ENCODE measurements at regions not wholly inside any gene's neighbourhood (a gene's known extent, or its start where the extent isn't known, plus 50 kb on each side); places are given as distances from the start of the nearest gene placed in this dataset.

GRCh38 chr16:77033516-77033915 lies 157.5 kb upstream of the MON1B start:
- Histone ChIP-seq H3K4me2 (ENCODE audit: low read length) (no peak overlapping the region), H3K27ac (ENCODE audit: low read depth, low read length, poor library complexity, severe bottlenecking) (no peak overlapping the region), H3K9me3 (ENCODE audit: low read length) (no peaks in the 10 kb centered on the region), H4K20me1 (ENCODE audit: insufficient read depth, low read length) (no peaks in the 10 kb centered on the region), H3F3A (ENCODE audit: insufficient read depth, low read length) (no peaks in the 10 kb centered on the region), H3K27me3 (ENCODE audit: insufficient read depth, low read length) (no peaks in the 10 kb centered on the region; the same call in 1 of the 2 replicates), H3K4me1 (ENCODE audit: insufficient read depth, low read length, severe bottlenecking) (no peaks in the 10 kb centered on the region), H3K9ac (ENCODE audit: low read length) (no peak overlapping the region), H3K79me2 (ENCODE audit: insufficient read depth, low read length) (no peaks in the 10 kb centered on the region), H3K36me3 (ENCODE audit: insufficient read depth, low read length) (no peaks in the 10 kb centered on the region), H3K9me2 (ENCODE audit: low read depth, low read length) (no peaks in the 10 kb centered on the region), H3K4me3 (ENCODE audit: low read depth, low read length, poor library complexity, severe bottlenecking) (no peak overlapping the region), H2AFZ (ENCODE audit: low read length) (no peak overlapping the region)
- TF ChIP-seq EZH2 (IDR thresholded peaks at IDR 0.05; ENCODE audit: borderline replicate concordance, low read length) (no peak), CTCF (IDR thresholded peaks at IDR 0.05; ENCODE audit: low read length) (no peak)

- no peak for TF ChIP-seq CTCF (IDR thresholded peaks at IDR 0.05; ENCODE audit: low read length)
- TF ChIP-seq EZH2 (IDR thresholded peaks at IDR 0.05; ENCODE audit: borderline replicate concordance, low read length), result no peak
- H3K79me2 ChIP-seq (ENCODE audit: insufficient read depth, low read length), result no peaks in the 10 kb centered on the region
- no peaks in the 10 kb centered on the region for H3K27me3 ChIP-seq (ENCODE audit: insufficient read depth, low read length)
Measured at GRCh38 chr16:77035361-77035760, 155.6 kb upstream of the MON1B start.

GRCh38 chr16:77037696-77038347 lies 153.2 kb upstream of the MON1B start:
- Histone ChIP-seq H3K4me2 (ENCODE audit: low read length) (no peak overlapping the region), H3K27me3 (ENCODE audit: insufficient read depth, low read length) (no peaks in the 10 kb centered on the region), H3K9ac (ENCODE audit: low read length) (no peak overlapping the region), H3K9me2 (ENCODE audit: low read depth, low read length) (no peaks in the 10 kb centered on the region), H3F3A (ENCODE audit: insufficient read depth, low read length) (no peaks in the 10 kb centered on the region), H3K27ac (ENCODE audit: low read depth, low read length, poor library complexity, severe bottlenecking) (no peak overlapping the region), H3K79me2 (ENCODE audit: insufficient read depth, low read length) (no peaks in the 10 kb centered on the region), H3K9me3 (ENCODE audit: low read length) (no peaks in the 10 kb centered on the region), H3K36me3 (ENCODE audit: insufficient read depth, low read length) (no peaks in the 10 kb centered on the region), H4K20me1 (ENCODE audit: insufficient read depth, low read length) (no peaks in the 10 kb centered on the region), H2AFZ (ENCODE audit: low read length) (no peak overlapping the region), H3K4me3 (ENCODE audit: low read depth, low read length, poor library complexity, severe bottlenecking) (no peak overlapping the region), H3K4me1 (ENCODE audit: insufficient read depth, low read length, severe bottlenecking) (no peaks in the 10 kb centered on the region)
- TF ChIP-seq EZH2 (IDR thresholded peaks at IDR 0.05; ENCODE audit: borderline replicate concordance, low read length) (no peak), CTCF (IDR thresholded peaks at IDR 0.05; ENCODE audit: low read length) (no peak)

More at GRCh38 chr16:77035361-77035760, 155.6 kb upstream of the MON1B start:
- no peaks in the 10 kb centered on the region for H4K20me1 ChIP-seq (ENCODE audit: insufficient read depth, low read length)
- H3K4me2 ChIP-seq (ENCODE audit: low read length), result no peak overlapping the region
- no peak overlapping the region for H2AFZ ChIP-seq (ENCODE audit: low read length)
- no peak overlapping the region for H3K9ac ChIP-seq (ENCODE audit: low read length)
- no peaks in the 10 kb centered on the region for H3K4me1 ChIP-seq (ENCODE audit: insufficient read depth, low read length, severe bottlenecking)
- H3K9me2 ChIP-seq (ENCODE audit: low read depth, low read length), result no peaks in the 10 kb centered on the region
- H3K27ac ChIP-seq (ENCODE audit: low read depth, low read length, poor library complexity, severe bottlenecking), result no peak overlapping the region
- no peaks in the 10 kb centered on the region for H3K9me3 ChIP-seq (ENCODE audit: low read length)
- no peaks in the 10 kb centered on the region for H3K36me3 ChIP-seq (ENCODE audit: insufficient read depth, low read length)
- H3K4me3 ChIP-seq (ENCODE audit: low read depth, low read length, poor library complexity, severe bottlenecking), result no peak overlapping the region
- no peaks in the 10 kb centered on the region for H3F3A ChIP-seq (ENCODE audit: insufficient read depth, low read length)

All from OCI-LY1 (cell line).